ENCODE measurements at regions not wholly inside any gene's neighbourhood (a gene's known extent, or its start where the extent isn't known, plus 50 kb on each side); places are given as distances from the start of the nearest gene placed in this dataset.

- TF ChIP-seq CTCF (IDR thresholded peaks at IDR 0.05 in 8 of 11, conservative IDR thresholded peaks at IDR 0.05 in 3 of 11) = no peak
- TF ChIP-seq POLR2A (IDR thresholded peaks at IDR 0.05) = no peak
- no peak for TF ChIP-seq POLR2AphosphoS5 (IDR thresholded peaks at IDR 0.05)
These were observed 525.8 kb downstream of the NTRK3 start for GRCh38 chr15:87730706-87731105.
